Uterus (tissue), 2 donors: ENCODE measurements at regions not wholly inside any gene's neighbourhood (a gene's known extent, or its start where the extent isn't known, plus 50 kb on each side); places are given as distances from the start of the nearest gene placed in this dataset.

Source experiments
- POLR2A ChIP-seq, 2 donors: fragments of 450-650 bp; IDR thresholded peaks; one replicate each; pipeline ENCODE4 v1.6.1; 2016; ENCODE audit warnings: antibody characterized with exemption in 2 of 2, mild to moderate bottlenecking in 1 of 2, moderate library complexity in 1 of 2
- TF ChIP-seq, protein P1 (sequence below), 4 experiments: fragments of 200-600 bp in 2 of 4; fragments of 450-650 bp in 2 of 4; sonication (generic) in 2 of 4; IDR thresholded peaks; one replicate each; pipeline ENCODE4 v1.5.1; 2016 to 2019; ENCODE audit warnings: antibody characterized with exemption in 4 of 4, mild to moderate bottlenecking in 2 of 4, moderate library complexity in 1 of 4

GRCh38 chr2:125554956-125555355, 1101.0 kb upstream of the GYPC start:
- no peak for TF ChIP-seq POLR2A (IDR thresholded peaks at IDR 0.05)
- TF ChIP-seq, protein P1, sequence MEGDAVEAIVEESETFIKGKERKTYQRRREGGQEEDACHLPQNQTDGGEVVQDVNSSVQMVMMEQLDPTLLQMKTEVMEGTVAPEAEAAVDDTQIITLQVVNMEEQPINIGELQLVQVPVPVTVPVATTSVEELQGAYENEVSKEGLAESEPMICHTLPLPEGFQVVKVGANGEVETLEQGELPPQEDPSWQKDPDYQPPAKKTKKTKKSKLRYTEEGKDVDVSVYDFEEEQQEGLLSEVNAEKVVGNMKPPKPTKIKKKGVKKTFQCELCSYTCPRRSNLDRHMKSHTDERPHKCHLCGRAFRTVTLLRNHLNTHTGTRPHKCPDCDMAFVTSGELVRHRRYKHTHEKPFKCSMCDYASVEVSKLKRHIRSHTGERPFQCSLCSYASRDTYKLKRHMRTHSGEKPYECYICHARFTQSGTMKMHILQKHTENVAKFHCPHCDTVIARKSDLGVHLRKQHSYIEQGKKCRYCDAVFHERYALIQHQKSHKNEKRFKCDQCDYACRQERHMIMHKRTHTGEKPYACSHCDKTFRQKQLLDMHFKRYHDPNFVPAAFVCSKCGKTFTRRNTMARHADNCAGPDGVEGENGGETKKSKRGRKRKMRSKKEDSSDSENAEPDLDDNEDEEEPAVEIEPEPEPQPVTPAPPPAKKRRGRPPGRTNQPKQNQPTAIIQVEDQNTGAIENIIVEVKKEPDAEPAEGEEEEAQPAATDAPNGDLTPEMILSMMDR (IDR thresholded peaks at IDR 0.05): no peak
